Osteoblast (primary cell): ENCODE measurements at regions not wholly inside any gene's neighbourhood (a gene's known extent, or its start where the extent isn't known, plus 50 kb on each side); places are given as distances from the start of the nearest gene placed in this dataset.

Source experiments
- DNase-seq: peaks from one replicate; pipeline ENCODE4 v3.0.0; 2011; ENCODE audit warnings: low spot score, mixed read lengths; ENCODE audit not compliant: insufficient read length; ENCODE audit errors: missing footprints
- H2AFZ ChIP-seq: 2 replicates; pipeline ENCODE4 v1.6.0; 2011; ENCODE audit warnings: mild to moderate bottlenecking, low read length
- H3K27ac ChIP-seq: 2 replicates; pipeline ENCODE4 v1.5.1; 2011; ENCODE audit warnings: mild to moderate bottlenecking, low read depth, low read length, moderate library complexity
- H3K27me3 ChIP-seq: 2 replicates; pipeline ENCODE4 v1.6.0; 2012; ENCODE audit warnings: mild to moderate bottlenecking, control low read depth, inconsistent platforms, low read length, moderate library complexity; ENCODE audit not compliant: insufficient read depth
- H3K36me3 ChIP-seq: 2 replicates; pipeline ENCODE4 v1.5.1; 2011; ENCODE audit warnings: mild to moderate bottlenecking, low read length, control low read depth, moderate library complexity; ENCODE audit not compliant: insufficient read depth
- H3K4me1 ChIP-seq: 2 replicates; pipeline ENCODE4 v1.5.1; 2011; ENCODE audit warnings: mild to moderate bottlenecking, low read length, control low read depth, moderate library complexity; ENCODE audit not compliant: insufficient read depth
- H3K4me2 ChIP-seq: 2 replicates; pipeline ENCODE4 v1.6.0; 2011; ENCODE audit warnings: mild to moderate bottlenecking, low read length; ENCODE audit not compliant: insufficient read depth
- H3K4me3 ChIP-seq: fragments of 200-600 bp; sonication (generic); 3 replicates; pipeline ENCODE4 v1.5.1; 2012; ENCODE audit warnings: mild to moderate bottlenecking, low read length, inconsistent platforms; ENCODE audit not compliant: insufficient read depth
- H3K79me2 ChIP-seq: 2 replicates; pipeline ENCODE4 v1.6.0; 2012; ENCODE audit warnings: mild to moderate bottlenecking, low read length, control low read depth, inconsistent platforms; ENCODE audit not compliant: insufficient read depth
- H3K9me3 ChIP-seq: 2 replicates; pipeline ENCODE4 v1.5.1; 2011; ENCODE audit warnings: low read depth, low read length, control low read depth
- H4K20me1 ChIP-seq: 2 replicates; pipeline ENCODE4 v1.6.0; 2012; ENCODE audit warnings: mild to moderate bottlenecking, low read length, control low read depth; ENCODE audit not compliant: insufficient read depth
- TF ChIP-seq, protein P1 (sequence below): IDR thresholded peaks from 2 replicates; pipeline ENCODE4 v1.5.1; 2011; ENCODE audit warnings: mild to moderate bottlenecking, low read depth, low read length, moderate library complexity; ENCODE audit errors: extremely low read depth

DNA sequence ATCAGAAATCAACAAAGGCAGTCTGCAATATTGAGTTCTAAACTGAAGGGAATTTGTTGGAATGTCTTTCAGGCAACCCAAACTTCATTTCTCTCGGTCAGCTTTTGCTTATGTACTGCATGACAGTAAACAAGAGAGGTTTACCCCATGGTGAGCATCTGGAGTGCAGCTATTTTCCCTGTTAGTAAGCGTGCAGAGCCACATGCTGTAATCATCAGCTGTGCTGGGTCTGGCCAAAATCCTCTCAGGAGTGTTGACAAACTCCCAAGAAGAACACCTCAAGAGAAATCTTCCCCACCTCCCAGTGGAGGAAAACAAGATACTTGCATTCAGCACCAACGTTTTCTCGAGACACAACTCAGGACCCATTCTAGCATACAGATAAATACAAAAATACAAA lies 83.6 kb upstream of the ADAMTSL1 start:
- H3K4me3 ChIP-seq: no peak overlapping the region
- no peaks in the 10 kb centered on the region for H3K27me3 ChIP-seq
- H3K79me2 ChIP-seq: no peaks in the 10 kb centered on the region
- DNase-seq: no peak
- no peak overlapping the region for H2AFZ ChIP-seq
- H3K4me2 ChIP-seq: no peak overlapping the region
- H4K20me1 ChIP-seq: no peaks in the 10 kb centered on the region
- TF ChIP-seq, protein P1, sequence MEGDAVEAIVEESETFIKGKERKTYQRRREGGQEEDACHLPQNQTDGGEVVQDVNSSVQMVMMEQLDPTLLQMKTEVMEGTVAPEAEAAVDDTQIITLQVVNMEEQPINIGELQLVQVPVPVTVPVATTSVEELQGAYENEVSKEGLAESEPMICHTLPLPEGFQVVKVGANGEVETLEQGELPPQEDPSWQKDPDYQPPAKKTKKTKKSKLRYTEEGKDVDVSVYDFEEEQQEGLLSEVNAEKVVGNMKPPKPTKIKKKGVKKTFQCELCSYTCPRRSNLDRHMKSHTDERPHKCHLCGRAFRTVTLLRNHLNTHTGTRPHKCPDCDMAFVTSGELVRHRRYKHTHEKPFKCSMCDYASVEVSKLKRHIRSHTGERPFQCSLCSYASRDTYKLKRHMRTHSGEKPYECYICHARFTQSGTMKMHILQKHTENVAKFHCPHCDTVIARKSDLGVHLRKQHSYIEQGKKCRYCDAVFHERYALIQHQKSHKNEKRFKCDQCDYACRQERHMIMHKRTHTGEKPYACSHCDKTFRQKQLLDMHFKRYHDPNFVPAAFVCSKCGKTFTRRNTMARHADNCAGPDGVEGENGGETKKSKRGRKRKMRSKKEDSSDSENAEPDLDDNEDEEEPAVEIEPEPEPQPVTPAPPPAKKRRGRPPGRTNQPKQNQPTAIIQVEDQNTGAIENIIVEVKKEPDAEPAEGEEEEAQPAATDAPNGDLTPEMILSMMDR: no peak
- no peaks in the 10 kb centered on the region for H3K9me3 ChIP-seq
- H3K27ac ChIP-seq: no peak overlapping the region
- peaks cover 24% of the 10 kb centered on the region for H3K4me1 ChIP-seq
- no peaks in the 10 kb centered on the region for H3K36me3 ChIP-seq

DNA sequence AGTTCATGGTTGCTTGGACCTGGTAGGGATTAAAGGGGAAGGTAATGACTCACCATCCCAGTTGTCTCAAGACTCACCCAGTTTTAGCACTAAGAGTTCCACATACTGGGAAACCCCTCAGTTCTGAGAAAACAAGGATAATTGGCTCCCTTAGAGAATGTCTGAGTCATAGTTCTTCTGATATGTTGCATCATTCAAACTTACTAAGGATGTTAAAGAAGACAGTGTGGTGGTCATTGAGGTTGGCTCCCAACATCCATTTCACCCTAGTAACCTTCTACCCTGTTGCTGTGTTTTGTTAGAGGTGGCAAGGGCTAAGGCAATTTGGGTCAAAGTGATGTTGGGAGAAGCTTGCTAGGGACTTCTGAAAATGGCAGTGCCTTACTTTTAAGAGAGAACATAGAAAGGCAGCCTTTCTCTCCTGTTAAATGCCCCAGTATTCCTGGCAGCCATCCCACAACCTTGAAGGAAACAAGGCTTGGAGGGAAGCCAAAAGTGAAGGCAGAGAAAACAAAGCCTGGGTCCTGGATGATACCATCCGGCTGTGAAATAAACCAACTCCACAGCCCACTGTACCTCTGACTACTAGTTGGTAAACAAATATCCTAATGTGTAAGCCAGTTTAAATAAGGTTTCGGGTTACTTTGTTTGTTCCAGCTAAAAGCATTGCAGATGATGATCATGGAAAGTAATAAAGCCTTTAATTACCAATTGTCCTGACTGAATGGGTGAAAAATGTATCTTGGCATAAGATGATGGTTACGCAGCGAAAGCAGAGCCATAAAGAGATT lies 80.4 kb upstream of the ADAMTSL1 start:
- peak; percentile 68 for DNase-seq
- Histone ChIP-seq H4K20me1 (no peaks in the 10 kb centered on the region), H3K27ac (peak overlapping the region; percentile 92), H3K4me2 (peak overlapping the region; percentile 43), H3K79me2 (no peaks in the 10 kb centered on the region), H3K4me1 (peaks cover 12% of the 10 kb centered on the region), H3K36me3 (no peaks in the 10 kb centered on the region), H3K9me3 (no peaks in the 10 kb centered on the region), H3K27me3 (no peaks in the 10 kb centered on the region), H2AFZ (no peak overlapping the region), H3K4me3 (no peak overlapping the region)
- TF ChIP-seq, protein P1: no peak

GRCh38 chr9:18394847-18395351 lies 79.1 kb upstream of the ADAMTSL1 start:
- Histone ChIP-seq H3K27me3 (no peaks in the 10 kb centered on the region), H3K9me3 (no peaks in the 10 kb centered on the region), H3K4me2 (no peak overlapping the region), H3K27ac (no peak overlapping the region), H3K4me3 (no peak overlapping the region), H3K4me1 (peaks cover 12% of the 10 kb centered on the region), H2AFZ (no peak overlapping the region), H3K36me3 (no peaks in the 10 kb centered on the region), H4K20me1 (no peaks in the 10 kb centered on the region), H3K79me2 (no peaks in the 10 kb centered on the region)
- TF ChIP-seq, protein P1: no peak
- no peak for DNase-seq

DNA sequence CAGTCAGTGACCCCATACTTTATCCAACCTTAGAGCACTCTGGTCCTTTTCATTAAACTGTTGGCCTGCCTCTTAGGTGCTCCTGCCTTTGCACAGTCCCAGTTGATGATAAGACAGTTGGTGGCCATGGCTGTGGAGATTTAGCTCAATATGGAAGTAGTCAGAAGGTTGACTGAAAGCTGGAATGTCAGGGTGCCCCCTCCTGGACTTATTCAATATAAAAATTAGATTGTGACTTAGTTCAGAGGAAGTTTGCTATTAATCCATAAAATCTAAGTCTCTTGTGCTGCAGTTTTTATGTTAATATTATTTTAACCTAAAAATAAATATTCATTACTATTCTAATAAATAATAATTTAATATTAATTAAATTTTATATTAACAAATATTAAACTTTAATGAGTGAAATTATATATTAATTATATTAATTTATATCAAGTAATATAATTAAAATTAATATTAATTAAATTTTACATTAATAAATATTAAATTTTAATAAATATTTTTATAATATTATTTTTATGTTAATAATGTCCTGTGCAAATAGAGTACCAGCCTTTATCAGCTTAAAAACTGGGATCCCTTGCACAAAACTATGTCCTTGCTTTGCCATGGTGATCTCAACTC lies 77.7 kb upstream of the ADAMTSL1 start:
- Histone ChIP-seq H3K27ac (no peak overlapping the region), H3K4me2 (no peak overlapping the region), H3K79me2 (no peaks in the 10 kb centered on the region), H3K36me3 (no peaks in the 10 kb centered on the region), H2AFZ (no peak overlapping the region), H3K9me3 (no peaks in the 10 kb centered on the region), H3K4me1 (peaks cover 12% of the 10 kb centered on the region), H3K27me3 (no peaks in the 10 kb centered on the region), H3K4me3 (no peak overlapping the region), H4K20me1 (no peaks in the 10 kb centered on the region)
- no peak for DNase-seq
- TF ChIP-seq, protein P1: peak; percentile 39
